ENCODE measurements at regions not wholly inside any gene's neighbourhood (a gene's known extent, or its start where the extent isn't known, plus 50 kb on each side); places are given as distances from the start of the nearest gene placed in this dataset.

DNA sequence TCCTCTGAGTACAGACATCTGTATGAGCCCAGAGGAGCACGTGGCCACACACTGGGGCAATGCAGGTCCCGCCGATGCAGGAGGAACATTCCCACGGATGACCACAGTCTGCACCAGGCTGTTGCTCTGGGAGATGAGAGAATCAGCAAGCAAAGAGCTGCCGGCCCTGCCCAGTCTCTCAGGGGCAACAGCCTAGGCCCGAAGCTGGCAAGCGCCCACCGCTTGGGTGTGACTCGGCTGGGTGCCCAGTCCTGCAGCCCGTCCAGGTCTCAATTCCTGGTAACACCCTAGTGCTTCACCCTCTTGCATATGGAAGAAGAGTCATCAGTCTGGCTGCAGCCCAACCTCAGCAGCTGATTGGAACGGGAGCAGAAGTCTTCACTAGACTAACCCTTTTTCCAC is 153.7 kb upstream of the HES1 start:
- TF ChIP-seq, protein P1, sequence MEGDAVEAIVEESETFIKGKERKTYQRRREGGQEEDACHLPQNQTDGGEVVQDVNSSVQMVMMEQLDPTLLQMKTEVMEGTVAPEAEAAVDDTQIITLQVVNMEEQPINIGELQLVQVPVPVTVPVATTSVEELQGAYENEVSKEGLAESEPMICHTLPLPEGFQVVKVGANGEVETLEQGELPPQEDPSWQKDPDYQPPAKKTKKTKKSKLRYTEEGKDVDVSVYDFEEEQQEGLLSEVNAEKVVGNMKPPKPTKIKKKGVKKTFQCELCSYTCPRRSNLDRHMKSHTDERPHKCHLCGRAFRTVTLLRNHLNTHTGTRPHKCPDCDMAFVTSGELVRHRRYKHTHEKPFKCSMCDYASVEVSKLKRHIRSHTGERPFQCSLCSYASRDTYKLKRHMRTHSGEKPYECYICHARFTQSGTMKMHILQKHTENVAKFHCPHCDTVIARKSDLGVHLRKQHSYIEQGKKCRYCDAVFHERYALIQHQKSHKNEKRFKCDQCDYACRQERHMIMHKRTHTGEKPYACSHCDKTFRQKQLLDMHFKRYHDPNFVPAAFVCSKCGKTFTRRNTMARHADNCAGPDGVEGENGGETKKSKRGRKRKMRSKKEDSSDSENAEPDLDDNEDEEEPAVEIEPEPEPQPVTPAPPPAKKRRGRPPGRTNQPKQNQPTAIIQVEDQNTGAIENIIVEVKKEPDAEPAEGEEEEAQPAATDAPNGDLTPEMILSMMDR (IDR thresholded peaks at IDR 0.05): no peak
- no peak for TF ChIP-seq POLR2A (IDR thresholded peaks at IDR 0.05)
- WGBS, 2 donors: 49 to 71% methylated on average over 3 to 9 of the region's 11 CpGs
- no peaks in the 10 kb centered on the region for H3K36me3 ChIP-seq (ENCODE audit: low read depth, missing control alignments)
- no peak for DNase-seq
- H3K9me3 ChIP-seq: no peaks in the 10 kb centered on the region
- H3K27me3 ChIP-seq: no peaks in the 10 kb centered on the region
- peaks cover 9% of the 10 kb centered on the region for H3K4me1 ChIP-seq
- intact Hi-C loops (cut with DNase I; ENCODE audit: low total_unique reads): no loop called here
- no peak overlapping the region for H3K4me3 ChIP-seq
- no peak overlapping the region for H3K27ac ChIP-seq

DNA sequence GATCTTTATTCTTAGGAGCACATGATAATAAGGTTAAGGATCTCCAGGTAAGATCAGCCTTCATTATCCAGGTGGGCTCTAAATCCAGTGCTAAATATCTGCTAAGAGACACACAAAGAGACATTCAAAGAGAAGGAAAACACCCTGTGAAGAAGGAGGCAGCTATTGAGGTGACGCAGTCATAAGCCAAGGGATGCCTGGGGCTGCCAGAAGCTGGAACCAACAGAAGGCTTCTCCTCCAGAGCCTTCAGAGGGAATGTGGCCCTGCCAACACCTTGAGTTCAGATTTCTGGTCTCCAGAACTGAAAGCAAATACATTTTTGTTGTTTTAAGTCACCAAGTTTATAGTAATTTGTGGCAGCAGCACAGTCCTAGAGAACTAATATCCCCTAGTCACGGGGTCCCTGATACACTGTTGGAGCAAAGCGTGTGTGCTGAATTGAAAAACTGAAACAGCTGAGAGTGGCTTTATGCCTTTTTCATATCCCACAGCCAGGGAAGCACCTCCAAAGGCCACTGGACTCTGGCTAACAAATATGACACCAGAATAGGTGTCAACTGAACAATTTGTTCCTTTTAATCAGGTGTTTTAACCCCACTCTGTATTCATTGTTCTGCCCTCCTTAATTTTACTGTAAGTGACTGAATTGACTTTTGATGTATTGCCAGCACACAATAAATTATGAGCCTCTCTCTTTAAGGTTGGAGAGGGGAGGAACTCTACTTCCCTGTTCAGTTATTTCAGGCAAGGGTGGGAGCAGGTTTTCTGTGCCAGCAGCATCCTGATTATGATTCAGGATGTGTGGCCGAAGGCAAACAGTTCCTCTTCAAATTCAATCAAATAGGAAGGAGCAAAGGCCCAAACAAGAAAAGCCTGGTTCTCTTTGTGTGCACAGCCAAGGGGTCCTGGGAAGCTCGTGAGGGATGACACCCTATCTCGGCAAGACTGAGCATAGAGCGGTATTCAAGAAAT is 151.8 kb upstream of the HES1 start:
- Histone ChIP-seq H3K9me3 (no peaks in the 10 kb centered on the region), H3K4me3 (no peak overlapping the region), H3K4me1 (peaks cover 9% of the 10 kb centered on the region), H3K36me3 (ENCODE audit: low read depth, missing control alignments) (no peaks in the 10 kb centered on the region), H3K27me3 (no peaks in the 10 kb centered on the region), H3K27ac (no peak overlapping the region)
- no peak for DNase-seq
- intact Hi-C loops (cut with DNase I; ENCODE audit: low total_unique reads): no loop called here
- 78 to 84% methylated on average over 7 of the region's 7 CpGs for WGBS, 2 donors
- TF ChIP-seq, protein P1 (IDR thresholded peaks at IDR 0.05): no peak
- TF ChIP-seq POLR2A (IDR thresholded peaks at IDR 0.05): no peak

DNA sequence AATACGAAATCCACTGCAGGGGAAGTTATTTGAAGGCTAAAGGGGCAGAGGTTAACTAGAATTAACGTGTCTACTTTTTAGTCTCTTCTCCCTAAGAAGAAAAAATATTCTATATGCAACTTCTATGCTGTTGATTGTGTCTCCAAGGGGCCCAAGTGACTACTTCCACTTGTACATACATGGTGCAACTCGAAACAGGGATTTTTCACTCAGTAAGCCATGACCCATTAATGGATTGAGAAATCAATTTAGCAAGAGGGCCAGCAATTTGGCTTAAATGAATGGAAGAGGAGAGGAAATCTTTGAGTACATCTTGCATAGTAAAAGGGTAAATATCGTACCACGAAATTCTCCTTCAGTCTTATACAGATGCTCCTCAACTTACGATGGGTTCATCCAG is 151.1 kb upstream of the HES1 start:
- Histone ChIP-seq H3K4me3 (no peak overlapping the region), H3K27me3 (no peaks in the 10 kb centered on the region), H3K9me3 (no peaks in the 10 kb centered on the region), H3K27ac (no peak overlapping the region), H3K4me1 (peaks cover 7% of the 10 kb centered on the region), H3K36me3 (ENCODE audit: low read depth, missing control alignments) (no peaks in the 10 kb centered on the region)
- no peak for TF ChIP-seq POLR2A (IDR thresholded peaks at IDR 0.05)
- TF ChIP-seq, protein P1 (IDR thresholded peaks at IDR 0.05): no peak
- 78 to 79% methylated on average over 6 of the region's 6 CpGs for WGBS, 2 donors
- intact Hi-C loops (cut with DNase I; ENCODE audit: low total_unique reads): no loop called here
- no peak for DNase-seq

DNA sequence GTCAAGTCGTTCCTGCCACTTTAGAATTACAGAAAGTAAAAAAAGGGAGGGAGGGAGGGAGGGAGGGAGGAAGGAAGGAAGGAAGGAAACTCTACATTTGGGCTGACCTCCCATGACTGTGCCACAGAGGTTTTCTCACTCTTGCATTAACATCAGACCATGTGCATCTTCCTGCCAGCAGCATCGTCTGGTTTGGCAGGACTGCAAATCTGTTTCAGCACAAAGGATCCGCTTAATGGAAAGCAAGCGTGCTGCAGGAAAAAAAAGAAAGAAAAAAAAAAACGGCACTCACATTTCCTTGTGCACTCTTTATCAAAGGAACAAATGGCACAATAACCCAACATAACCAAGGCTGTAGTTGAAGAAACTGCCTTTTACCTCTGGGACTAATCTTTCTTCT is 148.8 kb upstream of the HES1 start:
- H3K27ac ChIP-seq: no peak overlapping the region
- H3K9me3 ChIP-seq: no peaks in the 10 kb centered on the region
- no peaks in the 10 kb centered on the region for H3K27me3 ChIP-seq
- H3K36me3 ChIP-seq (ENCODE audit: low read depth, missing control alignments): no peaks in the 10 kb centered on the region
- no peak overlapping the region for H3K4me3 ChIP-seq
- intact Hi-C loops (cut with DNase I; ENCODE audit: low total_unique reads): no loop called here
- H3K4me1 ChIP-seq: no peaks in the 10 kb centered on the region
- WGBS, 2 donors: 35 to 45% methylated on average over 5 of the region's 5 CpGs
- TF ChIP-seq, protein P1 (IDR thresholded peaks at IDR 0.05): no peak
- TF ChIP-seq POLR2A (IDR thresholded peaks at IDR 0.05): no peak
- DNase-seq: no peak

DNA sequence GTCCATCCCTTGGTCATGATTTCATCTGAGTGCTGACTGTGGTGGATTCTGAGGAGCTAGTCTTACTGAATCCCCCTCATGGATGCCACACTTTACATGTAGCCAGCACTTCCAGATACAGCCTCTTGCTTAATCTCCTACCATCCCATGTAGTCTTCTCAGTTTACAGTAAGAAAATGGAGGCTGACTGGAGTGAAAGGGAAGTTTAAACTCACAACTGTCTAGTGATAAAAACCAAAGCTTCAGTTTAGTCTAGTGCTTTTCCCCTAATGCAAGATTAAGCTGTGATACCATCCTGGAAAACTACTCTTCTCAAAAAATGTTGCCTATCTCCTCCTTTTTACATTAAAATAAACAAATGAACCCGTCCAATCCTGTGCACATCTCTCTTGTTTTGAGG is 146.8 kb upstream of the HES1 start:
- H3K27ac ChIP-seq: no peak overlapping the region

More for the DNA sequence above, 146.8 kb upstream of the HES1 start:
- Histone ChIP-seq H3K36me3 (ENCODE audit: low read depth, missing control alignments) (no peaks in the 10 kb centered on the region), H3K4me3 (no peak overlapping the region), H3K9me3 (no peaks in the 10 kb centered on the region), H3K4me1 (no peaks in the 10 kb centered on the region), H3K27me3 (no peaks in the 10 kb centered on the region)
- no peak for DNase-seq
- TF ChIP-seq POLR2A (IDR thresholded peaks at IDR 0.05): no peak
- TF ChIP-seq, protein P1 (IDR thresholded peaks at IDR 0.05): no peak
- intact Hi-C loops (cut with DNase I; ENCODE audit: low total_unique reads): no loop called here
- WGBS, 2 donors: 92 to 93% methylated on average over 1 of the region's 1 CpG
